ENCODE measurements at regions not wholly inside any gene's neighbourhood (a gene's known extent, or its start where the extent isn't known, plus 50 kb on each side); places are given as distances from the start of the nearest gene placed in this dataset.

- Histone ChIP-seq H3K9me3 (ENCODE audit: control insufficient read depth, insufficient read depth, low read depth, low read length) (no peaks in the 10 kb centered on the region), H3K36me3 (ENCODE audit: control insufficient read depth in 2 of 2, insufficient read depth in 1 of 2, low read length in 2 of 2) (no peaks in the 10 kb centered on the region), H3K4me1 (ENCODE audit: control insufficient read depth, insufficient read depth, low read length) (no peaks in the 10 kb centered on the region), H3K27ac (ENCODE audit: extremely low read depth, low read depth, low read length) (no peak overlapping the region), H3K4me3 (ENCODE audit: low read depth, low read length) (no peak overlapping the region)
- TF ChIP-seq ZNF18 (tag by site-specific recombination; IDR thresholded peaks at IDR 0.05) (no peak), ZNF157 (tag by site-specific recombination; IDR thresholded peaks at IDR 0.05) (no peak), EGR2 (tag by site-specific recombination; IDR thresholded peaks at IDR 0.05; ENCODE audit: low read depth) (no peak), ZNF121 (tag by site-specific recombination; IDR thresholded peaks at IDR 0.05) (no peak)
- ChIA-PET CTCF (interaction anchor here (1.0 kb wide), 1 partner anchor 290 kb away, joined by 3 read pairs; no protein-coding TSS in a partner anchor), POLR2A (no interaction called here)
Observed at GRCh38 chr6:78020586-78020985, 367.7 kb downstream of the MEI4 start.

- ChIA-PET CTCF (no interaction called here), POLR2A (no interaction called here)
- H3K27ac ChIP-seq (ENCODE audit: extremely low read depth, low read depth, low read length) = no peak overlapping the region
- no peak for TF ChIP-seq ZNF473 (tag by site-specific recombination; IDR thresholded peaks at IDR 0.05)
- TF ChIP-seq KLF1 (tag by site-specific recombination; IDR thresholded peaks at IDR 0.05) = no peak
- TF ChIP-seq SALL2 (tag by site-specific recombination; IDR thresholded peaks at IDR 0.05; ENCODE audit: borderline replicate concordance) = no peak
- no peak for TF ChIP-seq ZBTB49 (tag by site-specific recombination; IDR thresholded peaks at IDR 0.05; ENCODE audit: low read depth)
- TF ChIP-seq ZNF629 (tag by site-specific recombination; IDR thresholded peaks at IDR 0.05) = no peak
- H3K4me1 ChIP-seq (ENCODE audit: control insufficient read depth, insufficient read depth, low read length) = no peaks in the 10 kb centered on the region
- no peaks in the 10 kb centered on the region for H3K9me3 ChIP-seq (ENCODE audit: control insufficient read depth, insufficient read depth, low read depth, low read length)
- H3K4me3 ChIP-seq (ENCODE audit: low read depth, low read length) = no peak overlapping the region
- no peaks in the 10 kb centered on the region for H3K36me3 ChIP-seq (ENCODE audit: control insufficient read depth in 2 of 2, insufficient read depth in 1 of 2, low read length in 2 of 2)
Observed at GRCh38 chr6:78025502-78025901, 372.7 kb downstream of the MEI4 start.

GRCh38 chr6:78031228-78031627, 378.4 kb downstream of the MEI4 start:
- ChIA-PET CTCF (no interaction called here), POLR2A (no interaction called here)
- H3K36me3 ChIP-seq (ENCODE audit: control insufficient read depth in 2 of 2, insufficient read depth in 1 of 2, low read length in 2 of 2) = no peaks in the 10 kb centered on the region
- H3K9me3 ChIP-seq (ENCODE audit: control insufficient read depth, insufficient read depth, low read depth, low read length) = no peaks in the 10 kb centered on the region
- H3K4me1 ChIP-seq (ENCODE audit: control insufficient read depth, insufficient read depth, low read length) = no peaks in the 10 kb centered on the region
- no peak overlapping the region for H3K4me3 ChIP-seq (ENCODE audit: low read depth, low read length)
- no peak overlapping the region for H3K27ac ChIP-seq (ENCODE audit: extremely low read depth, low read depth, low read length)
- no peak for TF ChIP-seq ZNF394 (tag by site-specific recombination; IDR thresholded peaks at IDR 0.05; ENCODE audit: borderline replicate concordance)
- TF ChIP-seq TCF7L2 (IDR thresholded peaks at IDR 0.05; ENCODE audit: borderline replicate concordance, low read depth, low read length) = no peak
- no peak for TF ChIP-seq ZNF548 (tag by site-specific recombination; IDR thresholded peaks at IDR 0.05)
- TF ChIP-seq ZFP37 (tag by site-specific recombination; IDR thresholded peaks at IDR 0.05) = no peak
- TF ChIP-seq ZNF350 (tag by site-specific recombination; IDR thresholded peaks at IDR 0.05) = no peak
- no peak for TF ChIP-seq PRDM2 (tag by site-specific recombination; IDR thresholded peaks at IDR 0.05; ENCODE audit: borderline replicate concordance)
- no peak for TF ChIP-seq ZNF658 (tag by site-specific recombination; IDR thresholded peaks at IDR 0.05)
- TF ChIP-seq ZNF398 (tag by site-specific recombination; IDR thresholded peaks at IDR 0.05) = no peak
- TF ChIP-seq KLF16 (tag by site-specific recombination; IDR thresholded peaks at IDR 0.05) = no peak
- no peak for TF ChIP-seq ZNF416 (tag by site-specific recombination; IDR thresholded peaks at IDR 0.05)
- TF ChIP-seq MEIS1 (CRISPR knock-in tag; IDR thresholded peaks at IDR 0.05; ENCODE audit: borderline replicate concordance) = no peak
- no peak for TF ChIP-seq ZNF571 (tag by site-specific recombination; IDR thresholded peaks at IDR 0.05)
- no peak for TF ChIP-seq SALL2 (tag by site-specific recombination; IDR thresholded peaks at IDR 0.05; ENCODE audit: borderline replicate concordance)

Measured in HEK293 (cell line).